PFSK-1 (cell line): ENCODE measurements at regions not wholly inside any gene's neighbourhood (a gene's known extent, or its start where the extent isn't known, plus 50 kb on each side); places are given as distances from the start of the nearest gene placed in this dataset.

Source experiments
- FOXP2 ChIP-seq: optimal IDR thresholded peaks from 2 replicates; pipeline ENCODE3; 2011; ENCODE audit warnings: borderline replicate concordance, control low read depth, inconsistent platforms; ENCODE audit not compliant: insufficient read depth; ENCODE audit errors: extremely low read length, extremely low read depth
- POLR2AphosphoS5 ChIP-seq: IDR thresholded peaks from 2 replicates; pipeline ENCODE4 v1.6.1; 2012; ENCODE audit warnings: low read depth, mild to moderate bottlenecking, control low read depth, low read length, moderate library complexity
- SIN3A ChIP-seq: IDR thresholded peaks from 2 replicates; pipeline ENCODE4 v1.6.1; 2012; ENCODE audit warnings: mild to moderate bottlenecking, low read length, moderate library complexity, borderline replicate concordance; ENCODE audit not compliant: insufficient read depth
- TAF1 ChIP-seq: IDR thresholded peaks from 2 replicates; pipeline ENCODE4 v1.6.1; 2012; ENCODE audit warnings: low read length, control low read depth, borderline replicate concordance; ENCODE audit not compliant: insufficient read depth
- TF ChIP-seq, protein P1 (sequence below), 2 experiments: IDR thresholded peaks; 2 replicates each; pipeline versions ENCODE4 v1.6.1 to v1.8.0; 2011 to 2012; ENCODE audit warnings: low read depth in 2 of 2, low read length in 2 of 2, control low read depth in 1 of 2, inconsistent platforms in 1 of 2, mild to moderate bottlenecking in 1 of 2, moderate library complexity in 1 of 2; ENCODE audit not compliant: insufficient read depth in 1 of 2

DNA sequence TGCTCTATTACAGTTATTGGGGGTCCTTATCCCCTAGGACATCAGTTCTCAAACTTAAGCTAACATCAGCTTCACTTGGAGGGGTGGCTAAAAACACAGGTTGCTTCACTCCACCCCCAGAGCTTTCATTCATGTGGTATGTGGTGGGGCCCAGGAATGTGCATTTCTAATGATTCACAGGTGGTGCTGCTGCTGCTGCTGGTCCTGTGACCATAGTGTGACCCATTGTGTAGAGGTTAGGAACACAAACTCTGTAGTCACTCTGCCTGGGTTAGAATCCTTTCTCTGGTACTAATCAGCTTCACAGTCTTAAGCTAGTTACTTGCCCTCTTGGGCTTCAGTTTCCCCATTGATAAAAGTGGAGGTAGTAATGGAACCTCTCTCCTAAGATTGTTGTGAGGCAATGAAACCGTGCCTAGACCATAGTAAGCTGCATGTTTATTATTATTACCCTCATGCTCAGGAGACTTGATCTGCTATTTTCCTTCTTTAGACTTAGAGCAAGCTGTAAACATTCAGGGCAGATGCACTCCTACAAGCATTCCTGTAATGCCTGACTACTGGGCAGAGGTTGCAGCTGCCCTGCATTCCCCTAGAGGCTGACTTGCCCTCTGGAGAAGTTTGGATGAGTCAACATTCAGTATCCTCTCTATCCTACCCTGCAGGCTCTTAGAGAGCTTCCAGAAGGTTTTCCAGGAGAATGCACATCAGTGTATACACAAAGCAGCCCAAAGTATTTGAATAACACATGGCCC, 94.1 kb upstream of the ACSL4 start:
- TF ChIP-seq, protein P1, sequence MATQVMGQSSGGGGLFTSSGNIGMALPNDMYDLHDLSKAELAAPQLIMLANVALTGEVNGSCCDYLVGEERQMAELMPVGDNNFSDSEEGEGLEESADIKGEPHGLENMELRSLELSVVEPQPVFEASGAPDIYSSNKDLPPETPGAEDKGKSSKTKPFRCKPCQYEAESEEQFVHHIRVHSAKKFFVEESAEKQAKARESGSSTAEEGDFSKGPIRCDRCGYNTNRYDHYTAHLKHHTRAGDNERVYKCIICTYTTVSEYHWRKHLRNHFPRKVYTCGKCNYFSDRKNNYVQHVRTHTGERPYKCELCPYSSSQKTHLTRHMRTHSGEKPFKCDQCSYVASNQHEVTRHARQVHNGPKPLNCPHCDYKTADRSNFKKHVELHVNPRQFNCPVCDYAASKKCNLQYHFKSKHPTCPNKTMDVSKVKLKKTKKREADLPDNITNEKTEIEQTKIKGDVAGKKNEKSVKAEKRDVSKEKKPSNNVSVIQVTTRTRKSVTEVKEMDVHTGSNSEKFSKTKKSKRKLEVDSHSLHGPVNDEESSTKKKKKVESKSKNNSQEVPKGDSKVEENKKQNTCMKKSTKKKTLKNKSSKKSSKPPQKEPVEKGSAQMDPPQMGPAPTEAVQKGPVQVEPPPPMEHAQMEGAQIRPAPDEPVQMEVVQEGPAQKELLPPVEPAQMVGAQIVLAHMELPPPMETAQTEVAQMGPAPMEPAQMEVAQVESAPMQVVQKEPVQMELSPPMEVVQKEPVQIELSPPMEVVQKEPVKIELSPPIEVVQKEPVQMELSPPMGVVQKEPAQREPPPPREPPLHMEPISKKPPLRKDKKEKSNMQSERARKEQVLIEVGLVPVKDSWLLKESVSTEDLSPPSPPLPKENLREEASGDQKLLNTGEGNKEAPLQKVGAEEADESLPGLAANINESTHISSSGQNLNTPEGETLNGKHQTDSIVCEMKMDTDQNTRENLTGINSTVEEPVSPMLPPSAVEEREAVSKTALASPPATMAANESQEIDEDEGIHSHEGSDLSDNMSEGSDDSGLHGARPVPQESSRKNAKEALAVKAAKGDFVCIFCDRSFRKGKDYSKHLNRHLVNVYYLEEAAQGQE (IDR thresholded peaks at IDR 0.05; ENCODE audit: insufficient read depth in 1 of 2, low read depth in 2 of 2, low read length in 2 of 2) = no peak
- TF ChIP-seq FOXP2 (no peak), POLR2AphosphoS5 (no peak), TAF1 (no peak), SIN3A (no peak)

DNA sequence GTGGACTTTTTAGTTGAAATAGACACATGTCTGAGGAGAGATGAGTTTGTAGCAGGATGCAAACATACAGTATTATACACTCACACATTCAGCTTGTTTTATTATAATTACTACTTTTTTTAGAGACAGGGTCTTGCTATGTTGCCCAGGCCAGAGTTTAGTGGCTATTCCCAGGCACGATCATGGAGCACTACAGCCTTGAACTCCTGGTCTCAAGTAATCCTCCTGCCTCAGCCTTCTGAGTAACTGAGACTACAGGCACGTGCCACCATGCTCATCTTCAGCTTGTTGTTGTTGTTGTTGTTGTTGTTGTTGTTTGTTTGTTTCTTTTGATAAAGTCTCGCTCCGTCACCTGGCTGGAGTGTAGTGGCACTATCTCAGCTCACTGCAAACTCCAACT, 94.7 kb upstream of the ACSL4 start:
- TF ChIP-seq FOXP2 (no peak), POLR2AphosphoS5 (no peak), TAF1 (no peak), SIN3A (no peak)
- TF ChIP-seq, protein P1 (IDR thresholded peaks at IDR 0.05; ENCODE audit: insufficient read depth in 1 of 2, low read depth in 2 of 2, low read length in 2 of 2) = no peak

DNA sequence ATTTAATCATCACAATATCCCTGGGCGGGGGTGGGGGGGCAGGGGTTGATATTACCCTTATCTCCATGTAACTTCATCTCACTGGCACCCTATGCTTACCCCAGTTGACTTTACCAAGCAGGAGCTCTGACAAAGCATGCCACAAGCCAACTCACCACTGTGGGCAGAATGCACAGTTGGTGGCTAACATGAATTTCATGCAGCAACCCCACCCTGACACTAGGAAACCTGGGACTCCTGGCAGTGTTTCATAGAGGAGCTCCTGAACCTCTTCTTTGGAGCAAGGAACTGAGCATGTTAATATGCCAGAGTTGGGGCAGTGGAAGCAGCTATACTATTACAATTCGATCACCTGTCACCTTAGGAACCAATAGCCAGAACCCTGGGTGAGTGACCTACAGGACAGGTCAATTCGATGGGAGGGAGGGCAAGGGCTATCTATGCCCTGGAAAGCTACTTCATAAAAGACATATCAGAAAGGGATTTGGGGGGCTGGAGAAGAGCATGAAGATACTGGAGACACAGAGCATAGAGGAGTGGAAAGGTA, 97.2 kb upstream of the ACSL4 start:
- no peak for TF ChIP-seq TAF1
- no peak for TF ChIP-seq POLR2AphosphoS5

DNA sequence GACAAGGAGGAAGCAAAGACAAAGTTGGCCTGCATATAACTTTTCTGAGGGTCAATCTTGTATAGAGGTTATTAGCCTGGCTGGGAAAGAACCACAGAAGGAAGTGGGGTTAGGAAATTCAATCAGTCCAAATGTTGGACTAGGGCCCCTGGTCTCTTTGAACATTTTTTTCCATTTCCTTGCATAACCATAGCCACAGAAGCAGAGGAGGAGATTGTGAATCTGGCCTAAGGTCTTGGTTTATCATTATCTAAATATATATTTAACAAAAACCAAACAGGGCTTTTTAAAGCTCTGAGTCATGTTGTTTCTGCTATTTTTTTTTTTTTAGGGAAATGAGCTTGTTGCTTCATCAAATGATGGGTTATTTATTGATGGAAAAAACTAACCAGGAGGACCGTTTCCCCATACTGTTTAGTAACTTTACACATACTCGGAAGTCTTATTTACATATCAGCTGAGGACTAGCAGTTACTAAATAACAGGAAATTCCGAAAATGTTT, 97.7 kb upstream of the ACSL4 start:
- TF ChIP-seq TAF1 = no peak
- no peak for TF ChIP-seq POLR2AphosphoS5
- TF ChIP-seq FOXP2 = no peak
- no peak for TF ChIP-seq SIN3A
- TF ChIP-seq, protein P1 (IDR thresholded peaks at IDR 0.05; ENCODE audit: insufficient read depth in 1 of 2, low read depth in 2 of 2, low read length in 2 of 2) = no peak

DNA sequence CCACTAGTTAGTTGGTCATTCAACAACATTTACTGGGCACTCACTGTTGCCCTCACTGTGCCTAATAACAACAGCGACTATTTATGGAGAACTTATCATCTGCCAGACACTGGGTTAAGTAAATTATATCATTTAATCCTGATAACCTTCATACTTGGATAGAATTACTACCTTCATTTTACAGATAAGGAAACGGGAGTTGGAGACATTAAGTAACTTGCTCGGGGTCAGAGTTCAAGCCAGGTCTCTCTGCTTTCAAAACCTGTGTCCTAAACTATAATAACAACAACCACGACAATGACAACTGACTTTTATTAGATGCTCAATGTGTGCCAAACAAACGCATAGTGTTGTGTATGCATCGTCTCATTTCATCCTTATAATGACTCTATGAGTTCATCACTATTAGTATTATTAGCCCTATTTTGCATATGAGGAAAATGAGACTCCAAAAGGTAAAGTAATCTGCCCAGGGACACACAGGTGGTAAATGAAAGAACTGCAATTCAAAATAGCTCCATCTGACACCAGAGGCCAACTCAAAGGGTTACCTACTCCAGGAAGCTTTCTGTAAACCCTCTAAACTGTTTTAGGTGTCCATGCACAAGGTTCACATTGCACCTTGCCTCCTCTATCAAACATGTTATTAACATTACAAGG, 98.4 kb upstream of the ACSL4 start:
- TF ChIP-seq, protein P1 (IDR thresholded peaks at IDR 0.05; ENCODE audit: insufficient read depth in 1 of 2, low read depth in 2 of 2, low read length in 2 of 2) = no peak
- TF ChIP-seq POLR2AphosphoS5 (no peak), FOXP2 (no peak), SIN3A (no peak), TAF1 (no peak)
